B cell (primary cell): ENCODE measurements at regions not wholly inside any gene's neighbourhood (a gene's known extent, or its start where the extent isn't known, plus 50 kb on each side); places are given as distances from the start of the nearest gene placed in this dataset.

ENCODE experiments used
- ATAC-seq: fragments of 200-7000 bp; cut with Tn5 transposase; one replicate; pipeline ENCODE4 v1.10.0; 2021; ENCODE audit warnings: low read depth, mild to moderate bottlenecking, moderate number of reproducible peaks, moderate library complexity
- CTCF ChIA-PET: fragments of 350-600 bp; sonication (Branson Sonifier 250); formaldehyde crosslinking; loops from one replicate; lab custom pipeline; 2021; ENCODE audit warnings: antibody characterized with exemption, inconsistent platforms; lab: Charles Lee
- POLR2A ChIA-PET: fragments of 350-600 bp; sonication (Branson Sonifier 250); formaldehyde crosslinking; loops from one replicate; lab custom pipeline; 2021; ENCODE audit warnings: antibody characterized with exemption; lab: Charles Lee
- DNase-seq: peaks from one replicate; pipeline ENCODE4 v3.0.0; 2013
- H2AFZ ChIP-seq: 2 replicates; pipeline ENCODE4 v1.6.1; 2012; ENCODE audit warnings: mild to moderate bottlenecking, low read depth, low read length; ENCODE audit not compliant: insufficient read depth, poor library complexity, severe bottlenecking
- H3K27ac ChIP-seq, 2 donors: 1 replicate in 1 of 2; 2 replicates in 1 of 2; pipeline ENCODE4 v1.5.1; 2012 to 2013; ENCODE audit warnings: low read length in 2 of 2, mild to moderate bottlenecking in 2 of 2, moderate library complexity in 1 of 2
- H3K27me3 ChIP-seq, 4 experiments: fragments of 200-600 bp in 1 of 4; sonication (generic) in 1 of 4; replicated peaks in 1 of 4; 1 replicate in 2 of 4; 2 replicates in 2 of 4; pipeline versions ENCODE4 v1.6.1 to v1.7.0; 2013 to 2016; ENCODE audit warnings: low read length in 3 of 4, mild to moderate bottlenecking in 2 of 4, mixed read lengths in 1 of 4, moderate library complexity in 1 of 4; ENCODE audit not compliant: insufficient read depth in 4 of 4, control insufficient read depth in 3 of 4; ENCODE audit errors: control extremely low read depth in 1 of 4
- H3K36me3 ChIP-seq, 2 experiments: replicated peaks in 1 of 2; 1 replicate in 1 of 2; 2 replicates in 1 of 2; pipeline versions ENCODE4 v1.6.1 to v1.7.1; 2013; ENCODE audit warnings: low read length in 1 of 2; ENCODE audit not compliant: insufficient read depth in 2 of 2, control insufficient read depth in 1 of 2; ENCODE audit errors: control extremely low read depth in 1 of 2, extremely low read depth in 1 of 2
- H3K4me1 ChIP-seq, 2 donors: fragments of 200-600 bp in 1 of 2; sonication (generic) in 1 of 2; 1 replicate in 1 of 2; 2 replicates in 1 of 2; pipeline versions ENCODE4 v1.5.1 to v1.6.1; 2013 to 2017; ENCODE audit warnings: low read length in 2 of 2; ENCODE audit not compliant: control insufficient read depth in 2 of 2, insufficient read depth in 2 of 2
- H3K4me2 ChIP-seq: replicated peaks from 2 replicates; pipeline ENCODE3; 2012; ENCODE audit warnings: mild to moderate bottlenecking, low read depth, low read length; ENCODE audit not compliant: poor library complexity, severe bottlenecking
- H3K4me3 ChIP-seq, 5 experiments: fragments of 200-600 bp in 1 of 5; sonication (generic) in 1 of 5; 1 replicate in 3 of 5; 2 replicates in 2 of 5; pipeline versions ENCODE4 v1.5.1 to v1.7.0; 2011 to 2016; ENCODE audit warnings: low read length in 4 of 5, mild to moderate bottlenecking in 4 of 5, low read depth in 2 of 5, control low read depth in 1 of 5, moderate library complexity in 1 of 5; ENCODE audit not compliant: insufficient read depth in 1 of 5; ENCODE audit errors: control extremely low read depth in 1 of 5, extremely low read depth in 1 of 5
- H3K79me2 ChIP-seq: fragments of 200-600 bp; sonication (generic); one replicate; pipeline ENCODE4 v1.6.0; 2016; ENCODE audit warnings: low read length; ENCODE audit not compliant: control insufficient read depth, insufficient read depth
- H3K9ac ChIP-seq: fragments of 200-600 bp; sonication (generic); 2 replicates; pipeline ENCODE4 v1.6.1; 2017; ENCODE audit warnings: mild to moderate bottlenecking, low read length, moderate library complexity
- H3K9me3 ChIP-seq, 3 donors: one replicate each; pipeline versions ENCODE4 v1.6.1 to v1.7.1; 2013; ENCODE audit warnings: low read length in 2 of 3; ENCODE audit not compliant: control insufficient read depth in 2 of 3, insufficient read depth in 1 of 3; ENCODE audit errors: control extremely low read depth in 1 of 3
- H4K20me1 ChIP-seq: 2 replicates; pipeline ENCODE4 v1.6.0; 2012; ENCODE audit warnings: mild to moderate bottlenecking, low read length; ENCODE audit not compliant: insufficient read depth, control insufficient read depth, poor library complexity, severe bottlenecking
- H3K27ac Mint-ChIP-seq: one replicate; pipeline ENCODE4 v1.8.0; 2021; ENCODE audit warnings: mixed read lengths
- H3K27me3 Mint-ChIP-seq: one replicate; pipeline ENCODE4 v1.8.0; 2021; ENCODE audit warnings: mixed read lengths
- H3K4me1 Mint-ChIP-seq: one replicate; pipeline ENCODE4 v1.8.0; 2021; ENCODE audit warnings: mixed read lengths
- H3K4me3 Mint-ChIP-seq: one replicate; pipeline ENCODE4 v1.8.0; 2021; ENCODE audit warnings: mixed read lengths
- H3K9me3 Mint-ChIP-seq: one replicate; pipeline ENCODE4 v1.8.0; 2022; ENCODE audit warnings: mixed read lengths; ENCODE audit not compliant: insufficient read depth
- EZH2 ChIP-seq: IDR thresholded peaks from 2 replicates; pipeline ENCODE4 v1.6.1; 2012; ENCODE audit warnings: borderline replicate concordance, low read depth, mild to moderate bottlenecking, moderate library complexity, low read length; ENCODE audit not compliant: insufficient read depth, poor library complexity, severe bottlenecking
- WGBS: methylation state at CpG from one replicate; pipeline ENCODE4 v1.1.5; 2013; ENCODE audit warnings: missing lambda C conversion rate; ENCODE audit not compliant: insufficient coverage; 5-methylcytosine and 5-hydroxymethylcytosine counted together
- intact Hi-C: fragments of 100-400 bp; cut with micrococcal nuclease; formaldehyde crosslinking; loops from one replicate; pipeline ENCODE4 v1.10.0; 2022
- TF ChIP-seq, protein P1 (sequence below): fragments of 200-600 bp; IDR thresholded peaks from one replicate; pipeline ENCODE4 v1.8.0; 2022; ENCODE audit warnings: antibody characterized with exemption, mild to moderate bottlenecking

- ChIA-PET POLR2A (no interaction called here), CTCF (no interaction called here)
- Histone ChIP-seq H4K20me1 (no peaks in the 10 kb centered on the region), H3K79me2 (no peaks in the 10 kb centered on the region), H3K27me3 (no peaks in the 10 kb centered on the region), H3K4me3 (no peak overlapping the region), H3K9ac (no peak overlapping the region), H3K4me1 (no peaks in the 10 kb centered on the region), H3K9me3 (no peaks in the 10 kb centered on the region), H3K36me3 (no peaks in the 10 kb centered on the region), H3K27ac (no peak overlapping the region), H3K4me2 (no peak overlapping the region), H2AFZ (no peak overlapping the region)
- peaks cover 3% of the 10 kb centered on the region for H3K27me3 Mint-ChIP-seq
- ATAC-seq (no peak), DNase-seq (no peak)
- no peak overlapping the region for H3K27ac Mint-ChIP-seq
- intact Hi-C loops: no loop called here
- H3K9me3 Mint-ChIP-seq: no peaks in the 10 kb centered on the region
- H3K4me1 Mint-ChIP-seq: no peaks in the 10 kb centered on the region
- no CpG with 5 or more reads among the region's 7 CpGs for WGBS
- TF ChIP-seq EZH2: no peak
- TF ChIP-seq, protein P1, sequence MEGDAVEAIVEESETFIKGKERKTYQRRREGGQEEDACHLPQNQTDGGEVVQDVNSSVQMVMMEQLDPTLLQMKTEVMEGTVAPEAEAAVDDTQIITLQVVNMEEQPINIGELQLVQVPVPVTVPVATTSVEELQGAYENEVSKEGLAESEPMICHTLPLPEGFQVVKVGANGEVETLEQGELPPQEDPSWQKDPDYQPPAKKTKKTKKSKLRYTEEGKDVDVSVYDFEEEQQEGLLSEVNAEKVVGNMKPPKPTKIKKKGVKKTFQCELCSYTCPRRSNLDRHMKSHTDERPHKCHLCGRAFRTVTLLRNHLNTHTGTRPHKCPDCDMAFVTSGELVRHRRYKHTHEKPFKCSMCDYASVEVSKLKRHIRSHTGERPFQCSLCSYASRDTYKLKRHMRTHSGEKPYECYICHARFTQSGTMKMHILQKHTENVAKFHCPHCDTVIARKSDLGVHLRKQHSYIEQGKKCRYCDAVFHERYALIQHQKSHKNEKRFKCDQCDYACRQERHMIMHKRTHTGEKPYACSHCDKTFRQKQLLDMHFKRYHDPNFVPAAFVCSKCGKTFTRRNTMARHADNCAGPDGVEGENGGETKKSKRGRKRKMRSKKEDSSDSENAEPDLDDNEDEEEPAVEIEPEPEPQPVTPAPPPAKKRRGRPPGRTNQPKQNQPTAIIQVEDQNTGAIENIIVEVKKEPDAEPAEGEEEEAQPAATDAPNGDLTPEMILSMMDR: no peak
- no peak overlapping the region for H3K4me3 Mint-ChIP-seq
Measured at GRCh38 chr2:103294420-103294819, 532.6 kb downstream of the TMEM182 start.

GRCh38 chr2:103295591-103295990 lies 533.8 kb downstream of the TMEM182 start:
- intact Hi-C loops: no loop called here
- Histone ChIP-seq H3K79me2 (no peaks in the 10 kb centered on the region), H3K4me3 (no peak overlapping the region), H2AFZ (no peak overlapping the region), H3K9ac (no peak overlapping the region), H3K9me3 (no peaks in the 10 kb centered on the region), H3K27ac (no peak overlapping the region), H4K20me1 (no peaks in the 10 kb centered on the region), H3K36me3 (no peaks in the 10 kb centered on the region), H3K4me1 (no peaks in the 10 kb centered on the region), H3K4me2 (no peak overlapping the region), H3K27me3 (no peaks in the 10 kb centered on the region)
- TF ChIP-seq EZH2: no peak
- TF ChIP-seq, protein P1: no peak
- WGBS: no CpG with 5 or more reads among the region's 2 CpGs
- ChIA-PET CTCF (no interaction called here), POLR2A (no interaction called here)
- Mint-ChIP-seq H3K4me1 (no peaks in the 10 kb centered on the region), H3K9me3 (no peaks in the 10 kb centered on the region), H3K4me3 (no peak overlapping the region), H3K27me3 (peaks cover 3% of the 10 kb centered on the region), H3K27ac (no peak overlapping the region)
- DNase-seq: no peak
- ATAC-seq: no peak
